PC-9 (cell line): ENCODE measurements at regions not wholly inside any gene's neighbourhood (a gene's known extent, or its start where the extent isn't known, plus 50 kb on each side); places are given as distances from the start of the nearest gene placed in this dataset.

ENCODE experiments used
- BruUV-seq: library from RNA; stranded (reverse); fragments of 400-500 nt; replicated peaks from 2 replicates; lab custom pipeline; 2021; lab: Mats Ljungman, UMichigan
- CTCF ChIA-PET: fragments of 300-600 bp; sonication (Branson Sonifier 250); formaldehyde crosslinking; loops from one replicate; lab custom pipeline; 2022; ENCODE audit warnings: antibody characterized with exemption; lab: Charles Lee
- POLR2A ChIA-PET: fragments of 300-600 bp; sonication (Branson Sonifier 250); formaldehyde crosslinking; loops from one replicate; lab custom pipeline; 2022; ENCODE audit warnings: antibody characterized with exemption; ENCODE audit not compliant: unreplicated experiment; lab: Charles Lee
- DNase-seq, 2 experiments: peaks; one replicate each; pipeline versions ENCODE4 v3.0.0 to v3.0.0-alpha.2; 2015 to 2022; ENCODE audit warnings: mixed read lengths in 1 of 2
- H2AFZ ChIP-seq: fragments of 200-600 bp; sonication (generic); 2 replicates; pipeline ENCODE4 v1.8.1; 2017; ENCODE audit warnings: antibody characterized with exemption
- H3F3A ChIP-seq: fragments of 200-600 bp; sonication (generic); 2 replicates; pipeline ENCODE4 v1.8.1; 2017; ENCODE audit warnings: antibody characterized with exemption, mild to moderate bottlenecking, low read depth; ENCODE audit not compliant: insufficient read depth
- H3K27ac ChIP-seq: fragments of 200-600 bp; sonication (generic); 2 replicates; pipeline ENCODE4 v1.6.1; 2016; ENCODE audit warnings: mixed run types
- H3K27me3 ChIP-seq: fragments of 200-600 bp; sonication (generic); 2 replicates; pipeline ENCODE4 v1.6.1; 2016; ENCODE audit warnings: low read depth, mixed run types; ENCODE audit not compliant: insufficient read depth
- H3K36me3 ChIP-seq: fragments of 200-600 bp; sonication (generic); 2 replicates; pipeline ENCODE4 v1.6.1; 2016; ENCODE audit warnings: low read depth, mixed run types
- H3K4me1 ChIP-seq: fragments of 200-600 bp; sonication (generic); replicated peaks from 2 replicates; pipeline ENCODE4 v1.6.1; 2016; ENCODE audit warnings: mixed run types; ENCODE audit not compliant: insufficient read depth
- H3K4me2 ChIP-seq: fragments of 200-600 bp; sonication (generic); 2 replicates; pipeline ENCODE4 v1.6.1; 2017; ENCODE audit warnings: mixed run types
- H3K4me3 ChIP-seq: fragments of 200-600 bp; sonication (generic); 2 replicates; pipeline ENCODE4 v1.6.1; 2016; ENCODE audit warnings: mixed run types
- H3K79me2 ChIP-seq: fragments of 200-600 bp; sonication (generic); 2 replicates; pipeline ENCODE4 v1.6.1; 2017; ENCODE audit warnings: low read depth, mixed run types
- H3K9me2 ChIP-seq: fragments of 200-600 bp; sonication (generic); 2 replicates; pipeline ENCODE4 v1.8.1; 2017; ENCODE audit warnings: mild to moderate bottlenecking; ENCODE audit not compliant: insufficient read depth
- H3K9me3 ChIP-seq: fragments of 200-600 bp; sonication (generic); 2 replicates; pipeline ENCODE4 v1.8.1; 2016; ENCODE audit warnings: low read depth; ENCODE audit not compliant: insufficient read depth
- H4K20me1 ChIP-seq: fragments of 200-600 bp; sonication (generic); 2 replicates; pipeline ENCODE4 v1.8.1; 2017; ENCODE audit not compliant: insufficient read depth
- CTCF ChIP-seq: fragments of 200-600 bp; sonication (generic); conservative IDR thresholded peaks from 2 replicates; pipeline ENCODE4 v1.6.1; 2017; ENCODE audit warnings: mixed run types, antibody characterized with exemption, mild to moderate bottlenecking, moderate library complexity
- EZH2 ChIP-seq: fragments of 200-600 bp; sonication (generic); IDR thresholded peaks from 2 replicates; pipeline ENCODE4 v1.8.0; 2017; ENCODE audit warnings: antibody characterized with exemption, low read depth
- intact Hi-C: fragments of 100-400 bp; cut with micrococcal nuclease; formaldehyde crosslinking; loops from one replicate; pipeline ENCODE4 v1.10.0; 2022; ENCODE audit not compliant: unreplicated experiment

- DNase-seq: no peak
- no peak overlapping the region for H3K4me3 ChIP-seq
- POLR2A ChIA-PET: no interaction called here
- H3K4me1 ChIP-seq: no peaks in the 10 kb centered on the region
- H3K36me3 ChIP-seq: no peaks in the 10 kb centered on the region
- H4K20me1 ChIP-seq: no peaks in the 10 kb centered on the region
- no peaks in the 10 kb centered on the region for H3F3A ChIP-seq
- H3K79me2 ChIP-seq: no peaks in the 10 kb centered on the region
- H3K27me3 ChIP-seq: peaks cover 66% of the 10 kb centered on the region
- no peaks in the 10 kb centered on the region for H3K9me2 ChIP-seq
- CTCF ChIA-PET: no interaction called here
- H2AFZ ChIP-seq: no peak overlapping the region
- H3K27ac ChIP-seq: no peak overlapping the region
- H3K9me3 ChIP-seq: no peaks in the 10 kb centered on the region
- no peak overlapping the region for H3K4me2 ChIP-seq
- TF ChIP-seq EZH2 (no peak), CTCF (no peak)
- intact Hi-C loops: no loop called here
- no TSS peak for BruUV-seq
Observed at GRCh38 chr19:31070146-31071065, 278.8 kb downstream of the TSHZ3 start.

GRCh38 chr19:31068268-31068667, 281.0 kb downstream of the TSHZ3 start:
- Histone ChIP-seq H3K9me3 (no peaks in the 10 kb centered on the region), H3K36me3 (no peaks in the 10 kb centered on the region), H3K27ac (no peak overlapping the region), H3K4me2 (no peak overlapping the region), H3K27me3 (peaks cover 56% of the 10 kb centered on the region), H3K9me2 (no peaks in the 10 kb centered on the region), H2AFZ (no peak overlapping the region), H3K4me1 (no peaks in the 10 kb centered on the region), H3K4me3 (no peak overlapping the region), H4K20me1 (no peaks in the 10 kb centered on the region), H3F3A (no peaks in the 10 kb centered on the region), H3K79me2 (no peaks in the 10 kb centered on the region)
- CTCF ChIA-PET: no interaction called here
- TF ChIP-seq CTCF: no peak
- TF ChIP-seq EZH2: no peak
- no peak for DNase-seq
- intact Hi-C loops: no loop called here
- POLR2A ChIA-PET: no interaction called here
- no TSS peak for BruUV-seq

GRCh38 chr19:31066385-31066784, 282.9 kb downstream of the TSHZ3 start:
- intact Hi-C loops: no loop called here
- CTCF ChIA-PET: no interaction called here
- no peak overlapping the region for H3K27ac ChIP-seq
- BruUV-seq: no TSS peak
- H3K4me2 ChIP-seq: no peak overlapping the region
- no peak for DNase-seq
- no peaks in the 10 kb centered on the region for H3K36me3 ChIP-seq
- H3K4me1 ChIP-seq: no peaks in the 10 kb centered on the region
- no peaks in the 10 kb centered on the region for H3K79me2 ChIP-seq
- no peaks in the 10 kb centered on the region for H3K9me3 ChIP-seq
- no peak overlapping the region for H2AFZ ChIP-seq
- H3K9me2 ChIP-seq: no peaks in the 10 kb centered on the region
- H3K27me3 ChIP-seq: peaks cover 46% of the 10 kb centered on the region
- H4K20me1 ChIP-seq: no peaks in the 10 kb centered on the region
- TF ChIP-seq CTCF (no peak), EZH2 (no peak)
- POLR2A ChIA-PET: no interaction called here
- no peaks in the 10 kb centered on the region for H3F3A ChIP-seq
- H3K4me3 ChIP-seq: no peak overlapping the region
